Activated naive CD4-positive, alpha-beta T cell treated with anti-CD3 and anti-CD28 coated beads, Interleukin-2, amount 50 U/mL, for 24 hours (primary cell): ENCODE measurements at regions not wholly inside any gene's neighbourhood (a gene's known extent, or its start where the extent isn't known, plus 50 kb on each side); places are given as distances from the start of the nearest gene placed in this dataset.

ENCODE experiments used
- H3K27ac Mint-ChIP-seq: one replicate; pipeline ENCODE4 v1.8.0; 2021; ENCODE audit warnings: mild to moderate bottlenecking, mixed read lengths
- H3K27me3 Mint-ChIP-seq: one replicate; pipeline ENCODE4 v1.8.0; 2021; ENCODE audit warnings: mixed read lengths
- H3K36me3 Mint-ChIP-seq: one replicate; pipeline ENCODE4 v1.8.0; 2021; ENCODE audit warnings: mixed read lengths
- H3K4me1 Mint-ChIP-seq: one replicate; pipeline ENCODE4 v1.8.0; 2021; ENCODE audit warnings: mixed read lengths
- H3K4me3 Mint-ChIP-seq: one replicate; pipeline ENCODE4 v1.8.0; 2021; ENCODE audit warnings: mild to moderate bottlenecking, mixed read lengths
- H3K9me3 Mint-ChIP-seq: one replicate; pipeline ENCODE4 v1.8.0; 2021; ENCODE audit warnings: mixed read lengths

DNA sequence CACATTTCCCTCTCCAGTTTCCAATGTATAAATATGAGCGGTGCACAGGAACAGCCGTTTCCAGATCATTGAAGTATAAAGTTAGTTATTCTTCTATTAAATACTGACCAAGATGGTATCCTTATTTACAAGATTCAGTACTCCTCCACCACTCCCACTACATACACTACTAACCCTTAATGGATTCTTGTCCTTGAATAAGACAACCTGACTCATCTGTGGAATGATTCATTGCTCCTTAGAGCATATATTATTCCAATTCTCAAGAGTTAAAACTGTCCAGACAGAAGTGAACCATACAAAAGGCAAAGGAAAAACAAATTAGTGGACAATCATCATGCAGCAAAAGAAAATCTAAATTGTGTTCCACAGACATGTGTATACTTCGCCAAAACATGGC, 373.3 kb downstream of the IDS start:
- Mint-ChIP-seq H3K4me3 (no peak overlapping the region), H3K4me1 (no peaks in the 10 kb centered on the region), H3K36me3 (no peaks in the 10 kb centered on the region), H3K27ac (no peak overlapping the region), H3K27me3 (no peaks in the 10 kb centered on the region), H3K9me3 (no peaks in the 10 kb centered on the region)

DNA sequence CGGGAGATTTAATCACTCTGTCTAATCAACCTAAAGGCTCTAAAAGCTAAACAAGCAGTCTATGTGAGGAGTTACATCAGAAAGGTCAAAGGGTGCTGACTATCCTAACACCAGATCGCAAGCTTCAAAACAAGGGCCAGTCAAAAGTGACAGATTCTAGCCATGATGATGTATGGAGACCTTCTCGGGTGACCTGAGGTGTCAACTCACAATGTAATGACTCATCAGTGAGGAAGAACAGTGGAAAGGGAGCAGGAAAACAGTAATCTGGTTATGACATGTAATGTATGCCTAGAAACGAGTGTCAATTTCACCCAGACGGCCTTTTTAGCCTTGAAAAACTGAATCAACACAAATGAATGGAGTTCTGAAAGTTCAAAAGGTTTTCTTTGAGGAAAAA, 375.3 kb downstream of the IDS start:
- H3K27ac Mint-ChIP-seq = no peak overlapping the region
- H3K4me1 Mint-ChIP-seq = no peaks in the 10 kb centered on the region
- no peaks in the 10 kb centered on the region for H3K9me3 Mint-ChIP-seq
- no peaks in the 10 kb centered on the region for H3K36me3 Mint-ChIP-seq
- no peaks in the 10 kb centered on the region for H3K27me3 Mint-ChIP-seq
- H3K4me3 Mint-ChIP-seq = no peak overlapping the region

DNA sequence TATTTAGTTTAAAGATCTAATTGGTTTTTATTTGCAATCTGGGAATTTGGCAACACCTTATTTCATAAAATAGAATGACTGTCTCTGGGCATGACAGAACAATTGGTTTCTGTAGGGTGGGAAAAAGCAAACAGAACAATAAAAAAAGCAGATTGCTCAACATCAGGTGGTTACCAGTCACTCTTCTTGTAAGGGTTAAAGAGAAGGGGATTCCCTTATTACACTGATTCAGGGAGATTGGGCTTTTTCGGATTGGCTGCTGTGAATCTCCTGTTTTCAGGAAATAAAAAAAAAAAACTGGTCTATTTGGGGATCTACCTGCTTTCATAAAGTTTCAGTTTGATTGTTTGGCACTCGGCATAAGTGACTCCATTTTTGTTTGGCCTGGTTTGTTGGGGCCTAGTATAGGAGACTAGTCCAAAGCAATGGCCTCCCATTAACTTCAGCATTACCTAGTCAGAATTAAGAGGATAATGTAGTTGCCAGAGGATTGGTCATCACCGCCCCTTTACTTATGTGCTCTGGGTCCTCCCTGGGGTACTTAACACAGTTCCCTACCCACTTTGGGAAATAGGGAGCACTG, 380.5 kb downstream of the IDS start:
- Mint-ChIP-seq H3K27me3 (no peaks in the 10 kb centered on the region), H3K4me3 (no peak overlapping the region), H3K4me1 (no peaks in the 10 kb centered on the region), H3K36me3 (no peaks in the 10 kb centered on the region), H3K27ac (no peak overlapping the region), H3K9me3 (no peaks in the 10 kb centered on the region)

DNA sequence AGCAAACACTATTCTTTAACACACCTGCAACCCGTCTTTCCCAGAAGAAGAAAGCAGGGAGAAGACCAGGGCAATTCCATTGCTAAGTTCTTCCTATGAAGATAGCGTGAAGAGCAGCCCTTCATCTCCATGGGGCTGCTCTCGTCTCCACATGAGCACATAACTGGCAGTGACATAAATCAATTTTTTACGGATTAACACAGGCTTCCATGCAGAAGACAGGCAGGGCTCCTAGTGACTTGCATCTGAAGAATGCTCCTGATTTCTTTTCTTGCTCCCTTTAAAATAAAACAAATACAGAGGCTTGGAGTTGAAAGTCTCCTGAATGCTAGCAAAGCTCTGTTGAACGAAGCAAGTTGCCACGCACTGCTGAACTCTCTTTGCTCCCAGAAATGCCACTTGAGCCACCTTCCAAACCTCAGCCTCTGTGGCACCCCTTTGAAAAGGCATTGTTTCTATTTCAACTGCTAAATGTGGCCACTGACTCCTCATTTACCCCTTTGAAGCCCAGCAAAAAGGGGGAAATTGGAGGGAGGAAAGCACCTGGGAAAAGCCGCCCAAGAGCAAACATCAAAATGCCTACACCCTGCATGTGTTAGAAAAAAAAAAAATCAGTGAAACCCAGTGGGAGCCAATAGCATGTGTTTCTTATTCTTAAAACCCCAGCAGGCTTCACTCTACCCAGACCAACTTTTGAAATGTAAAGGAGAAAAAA, 383.7 kb downstream of the IDS start:
- Mint-ChIP-seq H3K36me3 (no peaks in the 10 kb centered on the region), H3K4me3 (no peak overlapping the region), H3K4me1 (no peaks in the 10 kb centered on the region), H3K27ac (no peak overlapping the region), H3K27me3 (no peaks in the 10 kb centered on the region), H3K9me3 (no peaks in the 10 kb centered on the region)

DNA sequence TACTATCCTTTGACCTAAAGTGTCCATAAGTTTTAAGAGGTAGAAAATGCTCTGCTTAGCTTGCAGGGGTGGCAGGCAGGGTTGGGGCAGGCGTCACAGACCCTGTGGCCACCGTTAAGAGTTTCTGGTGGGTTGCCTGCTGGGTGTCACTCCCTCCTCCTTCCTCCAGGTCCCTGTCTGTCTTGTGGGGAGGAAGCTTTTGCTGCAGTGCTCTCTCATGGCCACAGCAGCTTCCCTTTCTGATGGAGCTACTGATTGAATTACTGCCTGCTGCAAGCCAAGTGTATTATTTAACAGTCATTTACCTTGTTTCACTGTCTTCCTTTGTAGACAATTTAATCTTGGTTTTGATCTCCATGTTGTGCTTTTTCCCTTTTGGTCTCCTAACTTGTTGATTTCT, 384.6 kb downstream of the IDS start:
- no peaks in the 10 kb centered on the region for H3K36me3 Mint-ChIP-seq
- H3K27me3 Mint-ChIP-seq = peaks cover 2% of the 10 kb centered on the region
- no peaks in the 10 kb centered on the region for H3K9me3 Mint-ChIP-seq
- H3K4me3 Mint-ChIP-seq = no peak overlapping the region
- no peaks in the 10 kb centered on the region for H3K4me1 Mint-ChIP-seq
- H3K27ac Mint-ChIP-seq = no peak overlapping the region

DNA sequence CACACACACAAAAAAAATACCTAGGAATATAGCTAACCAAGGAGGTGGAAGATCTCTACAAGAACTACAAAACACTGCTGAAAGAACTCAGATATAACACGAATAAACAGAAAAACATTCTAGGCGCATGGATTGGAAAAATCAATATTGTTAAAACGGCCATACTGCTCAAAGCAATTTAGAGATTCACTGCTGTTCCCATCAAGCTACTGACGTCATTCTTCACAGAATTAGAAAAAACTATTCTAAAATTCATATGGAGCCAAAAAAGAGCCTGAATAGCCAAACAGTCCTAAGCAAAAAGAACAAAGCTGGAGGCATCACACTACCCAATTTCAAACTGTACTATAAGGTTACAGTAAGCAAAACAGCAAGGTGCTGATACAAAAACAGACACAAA, 390.2 kb downstream of the IDS start:
- Mint-ChIP-seq H3K36me3 (no peaks in the 10 kb centered on the region), H3K9me3 (peaks cover 7% of the 10 kb centered on the region), H3K27ac (no peak overlapping the region), H3K27me3 (peaks cover 5% of the 10 kb centered on the region), H3K4me1 (no peaks in the 10 kb centered on the region), H3K4me3 (no peak overlapping the region)

DNA sequence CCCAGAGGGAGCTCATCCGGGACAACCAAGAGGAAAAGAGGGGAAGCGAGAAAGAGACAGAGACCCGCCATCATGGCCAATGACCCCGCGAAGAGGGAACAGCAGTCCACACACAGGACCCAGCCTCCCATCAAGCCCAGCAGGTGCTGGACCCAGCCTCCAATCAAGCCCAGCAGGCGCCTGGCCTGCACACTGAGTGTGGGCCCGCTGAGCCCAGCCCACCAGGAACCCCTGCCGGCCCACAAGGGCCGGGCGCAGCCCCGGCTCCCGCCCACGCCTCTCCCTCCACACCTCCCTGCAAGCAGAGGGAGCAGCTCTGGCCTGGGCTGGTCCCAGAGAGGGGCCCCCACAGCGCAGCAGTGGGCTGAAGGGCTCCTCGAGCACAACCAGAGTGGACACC, 391.1 kb downstream of the IDS start:
- H3K27me3 Mint-ChIP-seq = peaks cover 7% of the 10 kb centered on the region
- no peaks in the 10 kb centered on the region for H3K36me3 Mint-ChIP-seq
- H3K9me3 Mint-ChIP-seq = peaks cover 11% of the 10 kb centered on the region
- H3K27ac Mint-ChIP-seq = no peak overlapping the region
- H3K4me3 Mint-ChIP-seq = no peak overlapping the region
- no peaks in the 10 kb centered on the region for H3K4me1 Mint-ChIP-seq

DNA sequence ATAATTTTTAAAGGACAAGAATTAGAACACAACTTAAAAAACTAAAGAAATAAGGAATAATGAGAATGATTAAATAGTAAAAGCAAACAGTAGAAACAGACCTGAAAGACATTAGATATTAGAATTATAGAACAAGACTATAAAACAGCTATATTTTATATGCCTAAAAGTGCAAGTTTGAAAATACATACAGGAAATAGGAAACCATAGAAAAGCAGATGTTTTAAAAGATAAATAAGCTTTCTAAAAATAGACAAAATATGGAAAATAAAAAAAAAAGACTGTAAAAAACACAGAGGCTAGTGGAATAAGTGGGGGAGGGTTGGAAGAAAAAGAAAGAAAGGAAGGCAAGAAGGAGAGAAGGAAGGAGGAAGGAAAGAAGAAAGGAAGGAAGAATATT, 407.3 kb downstream of the IDS start:
- Mint-ChIP-seq H3K4me3 (no peak overlapping the region), H3K4me1 (no peaks in the 10 kb centered on the region), H3K27ac (no peak overlapping the region), H3K9me3 (no peaks in the 10 kb centered on the region), H3K27me3 (peaks cover 6% of the 10 kb centered on the region), H3K36me3 (no peaks in the 10 kb centered on the region)

DNA sequence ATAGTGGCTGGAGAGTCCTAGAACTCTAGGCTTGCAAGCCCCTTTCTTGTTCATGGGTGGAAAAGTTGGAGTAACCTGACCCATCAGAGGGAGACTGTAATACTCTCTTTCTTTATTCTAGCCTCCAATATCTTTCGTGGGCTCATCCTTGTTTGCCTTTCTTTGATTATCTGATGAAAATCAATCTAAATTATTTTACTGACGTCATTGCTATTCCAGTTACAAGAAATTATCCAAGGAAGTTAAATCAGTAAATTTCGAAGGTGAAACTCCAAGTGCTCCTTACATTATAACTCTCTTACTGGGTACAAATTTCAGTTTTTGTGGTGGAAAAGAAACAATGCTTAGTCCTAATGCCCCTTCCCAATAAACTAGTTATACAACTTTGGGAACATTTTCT, 412.9 kb downstream of the IDS start:
- Mint-ChIP-seq H3K27me3 (peaks cover 4% of the 10 kb centered on the region), H3K9me3 (no peaks in the 10 kb centered on the region), H3K27ac (no peak overlapping the region), H3K36me3 (no peaks in the 10 kb centered on the region), H3K4me3 (no peak overlapping the region), H3K4me1 (no peaks in the 10 kb centered on the region)

DNA sequence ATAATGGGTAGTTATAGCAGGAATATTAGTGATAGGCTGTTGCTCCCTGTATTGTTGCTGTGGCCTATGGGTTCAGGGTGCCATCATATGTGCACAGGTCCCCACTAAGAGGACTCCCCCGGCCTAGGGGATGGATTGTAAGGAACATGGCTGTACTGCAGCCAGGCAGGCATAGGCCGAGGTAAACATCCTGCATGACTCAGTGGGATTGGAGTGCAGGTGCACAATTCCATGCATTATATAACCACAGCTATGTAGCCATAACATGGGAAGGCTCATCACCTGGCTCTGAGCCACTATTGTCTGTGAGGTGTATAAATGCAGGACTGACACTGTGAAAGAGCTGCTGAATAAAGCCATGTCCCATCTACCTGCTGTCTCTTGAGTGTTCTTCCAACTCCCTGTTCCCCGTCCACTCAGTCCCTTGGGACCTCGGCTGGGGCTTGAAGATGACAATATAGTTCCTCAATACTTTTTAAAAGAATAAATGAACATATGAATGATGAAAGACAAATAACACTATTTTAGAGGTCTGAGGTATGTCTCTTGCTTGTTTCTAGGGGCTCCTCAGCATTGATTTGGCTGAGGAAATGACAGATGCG, 425.2 kb downstream of the IDS start:
- Mint-ChIP-seq H3K36me3 (no peaks in the 10 kb centered on the region), H3K4me1 (no peaks in the 10 kb centered on the region), H3K27me3 (no peaks in the 10 kb centered on the region), H3K9me3 (no peaks in the 10 kb centered on the region), H3K4me3 (no peak overlapping the region), H3K27ac (no peak overlapping the region)

DNA sequence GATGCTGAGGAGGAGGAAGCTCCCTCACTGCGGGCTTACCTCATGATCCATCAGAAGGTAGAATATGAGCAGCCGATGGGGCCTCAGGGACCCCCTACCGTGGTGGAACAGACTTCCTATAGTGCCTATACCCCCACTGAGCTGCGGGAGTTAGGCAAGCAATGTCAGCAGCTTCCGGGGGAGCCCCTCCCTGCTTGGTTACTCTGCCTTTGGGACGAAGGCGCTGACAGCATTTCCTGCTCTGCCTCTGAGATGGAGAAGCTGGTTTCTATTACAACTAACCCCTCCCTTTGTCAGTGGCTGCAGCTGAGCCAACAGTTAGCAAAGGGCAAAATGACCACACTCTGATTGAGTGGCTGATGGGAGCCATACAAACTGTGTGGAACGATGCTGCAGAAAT, 430.7 kb downstream of the IDS start:
- Mint-ChIP-seq H3K27me3 (no peaks in the 10 kb centered on the region), H3K9me3 (no peaks in the 10 kb centered on the region), H3K27ac (no peak overlapping the region), H3K36me3 (no peaks in the 10 kb centered on the region), H3K4me1 (peaks cover 4% of the 10 kb centered on the region), H3K4me3 (no peak overlapping the region)

DNA sequence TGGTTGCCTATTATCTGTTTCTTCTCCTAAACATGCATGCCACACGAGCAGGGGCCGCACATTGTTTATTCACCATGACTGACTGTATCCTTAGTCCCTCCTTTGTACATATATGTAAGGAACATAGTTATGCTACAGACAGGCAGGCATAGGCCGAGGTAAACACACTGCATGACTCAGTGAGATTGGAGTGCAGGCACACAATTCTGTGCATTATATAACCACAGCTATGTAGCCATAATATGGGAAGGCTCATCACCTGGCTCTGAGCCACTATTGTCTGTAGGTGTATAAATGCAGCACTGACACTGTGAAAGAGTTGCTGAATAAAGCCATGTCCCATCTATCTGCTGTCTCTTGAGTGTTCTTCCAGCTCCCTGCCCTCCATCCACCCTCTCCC, 431.6 kb downstream of the IDS start:
- H3K27ac Mint-ChIP-seq = no peak overlapping the region
- H3K9me3 Mint-ChIP-seq = no peaks in the 10 kb centered on the region
- H3K27me3 Mint-ChIP-seq = no peaks in the 10 kb centered on the region
- peaks cover 4% of the 10 kb centered on the region for H3K4me1 Mint-ChIP-seq
- no peaks in the 10 kb centered on the region for H3K36me3 Mint-ChIP-seq
- H3K4me3 Mint-ChIP-seq = no peak overlapping the region

DNA sequence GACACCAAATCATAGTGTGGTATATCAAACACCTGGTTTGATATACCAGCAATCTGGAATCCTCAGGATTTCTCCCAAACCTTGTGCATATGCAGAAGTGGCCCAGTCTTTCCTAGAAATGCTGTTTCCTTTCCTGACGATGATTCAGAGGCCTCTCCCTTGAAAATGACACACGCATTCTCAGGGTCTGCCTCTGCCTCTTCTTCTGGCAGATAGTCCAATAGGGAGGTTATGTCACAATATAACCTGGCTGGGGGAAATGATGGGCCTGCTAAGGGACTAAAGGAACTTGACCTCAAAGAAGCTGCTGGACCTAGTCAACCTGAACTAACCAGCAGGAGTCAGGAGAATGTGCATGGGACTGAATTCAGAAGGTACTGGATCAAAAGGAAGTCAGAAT, 435.2 kb downstream of the IDS start:
- H3K27me3 Mint-ChIP-seq = no peaks in the 10 kb centered on the region
- no peaks in the 10 kb centered on the region for H3K36me3 Mint-ChIP-seq
- peaks cover 4% of the 10 kb centered on the region for H3K4me1 Mint-ChIP-seq
- H3K27ac Mint-ChIP-seq = no peak overlapping the region
- no peaks in the 10 kb centered on the region for H3K9me3 Mint-ChIP-seq
- no peak overlapping the region for H3K4me3 Mint-ChIP-seq

DNA sequence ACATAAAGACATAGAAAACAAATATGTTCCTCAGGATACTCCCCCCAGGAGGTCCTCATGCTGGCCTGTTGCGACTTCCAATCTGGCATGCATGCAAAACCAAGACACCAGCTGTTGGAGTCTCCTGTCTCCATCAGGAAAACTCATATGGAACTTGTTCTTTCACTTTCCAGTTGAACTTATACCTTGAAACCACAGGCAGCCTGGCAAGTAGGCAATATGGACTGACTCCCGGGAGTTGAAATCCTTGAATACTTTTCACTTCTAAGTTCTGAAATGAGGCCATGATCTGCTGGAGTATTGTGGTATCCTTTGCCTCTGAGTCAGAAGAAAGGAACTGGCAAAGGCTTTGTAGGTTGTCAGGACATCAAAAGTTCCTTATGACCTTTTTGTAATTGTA, 444.2 kb downstream of the IDS start:
- Mint-ChIP-seq H3K4me3 (no peak overlapping the region), H3K27ac (no peak overlapping the region), H3K4me1 (no peaks in the 10 kb centered on the region), H3K9me3 (no peaks in the 10 kb centered on the region), H3K36me3 (no peaks in the 10 kb centered on the region), H3K27me3 (no peaks in the 10 kb centered on the region)
